HCT116 (cell line): ENCODE measurements at regions not wholly inside any gene's neighbourhood (a gene's known extent, or its start where the extent isn't known, plus 50 kb on each side); places are given as distances from the start of the nearest gene placed in this dataset.

Source experiments
- ATAC-seq: fragments of 200-7000 bp; cut with Tn5 transposase; 2 replicates; pipeline ENCODE4 v1.9.1; 2020; ENCODE audit warnings: mild to moderate bottlenecking, moderate library complexity
- BruUV-seq: library from RNA; stranded (reverse); fragments of 400-500 nt; replicated peaks from 2 replicates; lab custom pipeline; 2021; lab: Mats Ljungman, UMichigan
- CTCF ChIA-PET: fragments of 300-600 bp; sonication (Branson Sonifier 250); formaldehyde crosslinking; loops from one replicate; lab custom pipeline; 2021; ENCODE audit warnings: antibody characterized with exemption; lab: Charles Lee
- POLR2A ChIA-PET: fragments of 300-600, 350-600 bp; sonication (Branson Sonifier 250); formaldehyde crosslinking; loops from one replicate; lab custom pipeline; 2021; ENCODE audit warnings: antibody characterized with exemption; lab: Charles Lee
- RAD21 ChIA-PET, 2 experiments: fragments of 300-600 bp; sonication (Branson Sonifier 250); formaldehyde crosslinking; loops; one replicate each; lab custom pipeline; 2023; ENCODE audit warnings: low total read pairs in 2 of 2; ENCODE audit not compliant: uncharacterized antibody in 2 of 2, unreplicated experiment in 2 of 2, low non-redundant PET in 1 of 2; lab: Charles Lee
- DNase-seq: peaks from one replicate; pipeline ENCODE4 v3.0.0-alpha.2; 2010; ENCODE audit warnings: low read depth, low spot score
- H2AFZ ChIP-seq: fragments of 200-600 bp; shearing (Covaris generic), sonication (generic); 2 replicates; pipeline ENCODE4 v1.6.1; 2017; ENCODE audit warnings: low read depth, mixed run types, mixed read lengths, antibody characterized with exemption, low read length; ENCODE audit not compliant: poor library complexity, severe bottlenecking
- H3K27ac ChIP-seq: 2 replicates; pipeline ENCODE4 v1.5.1; 2012; ENCODE audit warnings: low read depth, low read length
- H3K27me3 ChIP-seq: fragments of 200-600 bp; sonication (generic); 2 replicates; pipeline ENCODE4 v1.6.1; 2016; ENCODE audit warnings: mixed run types, low read length, mixed read lengths; ENCODE audit not compliant: insufficient read depth
- H3K36me3 ChIP-seq, 2 experiments: fragments of 200-500 bp in 1 of 2; fragments of 200-600 bp in 1 of 2; sonication (Bioruptor generic) in 1 of 2; sonication (generic) in 1 of 2; 2 replicates each; pipeline versions ENCODE4 v1.5.1 to v1.6.1; 2014 to 2016; ENCODE audit warnings: low read length in 2 of 2, inconsistent platforms in 1 of 2, mixed read lengths in 1 of 2, mixed run types in 1 of 2; ENCODE audit not compliant: insufficient read depth in 2 of 2, control insufficient read depth in 1 of 2
- H3K4me1 ChIP-seq, 2 experiments: fragments of 200-600 bp in 1 of 2; sonication (generic) in 1 of 2; 2 replicates each; pipeline versions ENCODE4 v1.5.1 to v1.6.1; 2012 to 2017; ENCODE audit warnings: low read length in 2 of 2, inconsistent platforms in 1 of 2, mild to moderate bottlenecking in 1 of 2, mixed read lengths in 1 of 2, mixed run types in 1 of 2, moderate library complexity in 1 of 2; ENCODE audit not compliant: insufficient read depth in 2 of 2, control insufficient read depth in 1 of 2
- H3K4me2 ChIP-seq: fragments of 200-600 bp; sonication (generic); 2 replicates; pipeline ENCODE4 v1.6.1; 2017; ENCODE audit warnings: mixed run types, low read length, mixed read lengths
- H3K4me3 ChIP-seq, 2 experiments: fragments of 200-600 bp in 1 of 2; sonication (generic) in 1 of 2; replicated peaks in 1 of 2; 2 replicates each; pipeline ENCODE4 v1.5.1; 2011 to 2016; ENCODE audit warnings: low read length in 2 of 2, control low read depth in 1 of 2, low read depth in 1 of 2, mild to moderate bottlenecking in 1 of 2, mixed read lengths in 1 of 2, mixed run types in 1 of 2
- H3K79me2 ChIP-seq: fragments of 200-600 bp; sonication (generic); 2 replicates; pipeline ENCODE4 v1.6.1; 2017; ENCODE audit warnings: mild to moderate bottlenecking, mixed run types, low read length, moderate library complexity, mixed read lengths; ENCODE audit not compliant: insufficient read depth
- H3K9ac ChIP-seq: fragments of 200-600 bp; sonication (generic); 2 replicates; pipeline ENCODE4 v1.6.1; 2016; ENCODE audit warnings: low read length, mixed read lengths
- H3K9me2 ChIP-seq: fragments of 200-600 bp; sonication (generic), shearing (Covaris generic); 2 replicates; pipeline ENCODE4 v1.6.1; 2017; ENCODE audit warnings: mixed run types, mild to moderate bottlenecking, moderate library complexity; ENCODE audit not compliant: insufficient read depth
- H3K9me3 ChIP-seq, 2 experiments: fragments of 200-500 bp in 1 of 2; fragments of 200-600 bp in 1 of 2; sonication (Bioruptor generic) in 1 of 2; sonication (generic) in 1 of 2; 2 replicates each; pipeline ENCODE4 v1.6.1; 2014 to 2017; ENCODE audit warnings: low read length in 2 of 2, mixed read lengths in 2 of 2, inconsistent platforms in 1 of 2, low read depth in 1 of 2, mild to moderate bottlenecking in 1 of 2, mixed run types in 1 of 2, moderate library complexity in 1 of 2; ENCODE audit not compliant: control insufficient read depth in 1 of 2, insufficient read depth in 1 of 2
- H4K20me1 ChIP-seq: fragments of 200-600 bp; sonication (generic), shearing (Covaris generic); 2 replicates; pipeline ENCODE4 v1.6.1; 2017; ENCODE audit warnings: mixed run types, mild to moderate bottlenecking, moderate library complexity; ENCODE audit not compliant: insufficient read depth
- CBX3 ChIP-seq: IDR thresholded peaks from 2 replicates; pipeline ENCODE4 v1.6.1; 2012; ENCODE audit warnings: low read depth
- CTCF ChIP-seq, 3 experiments: fragments of 200-600 bp in 1 of 3; sonication (generic) in 1 of 3; IDR thresholded peaks in 2 of 3; conservative IDR thresholded peaks in 1 of 3; 2 replicates each; pipeline ENCODE4 v1.5.1; 2012 to 2017; ENCODE audit warnings: low read depth in 2 of 3, low read length in 2 of 3, antibody characterized with exemption in 1 of 3, borderline replicate concordance in 1 of 3, control low read depth in 1 of 3, mild to moderate bottlenecking in 1 of 3, mixed read lengths in 1 of 3, mixed run types in 1 of 3, moderate library complexity in 1 of 3; ENCODE audit not compliant: insufficient read depth in 1 of 3
- EGR1 ChIP-seq: IDR thresholded peaks from 2 replicates; pipeline ENCODE4 v1.6.1; 2012; ENCODE audit warnings: low read depth
- ELF1 ChIP-seq: IDR thresholded peaks from 2 replicates; pipeline ENCODE4 v1.6.1; 2012; ENCODE audit warnings: low read depth, borderline replicate concordance
- EZH2phosphoT487 ChIP-seq: fragments of 200-600 bp; IDR thresholded peaks from 2 replicates; pipeline ENCODE4 v1.6.1; 2018; ENCODE audit warnings: antibody characterized with exemption, borderline replicate concordance
- FOSL1 ChIP-seq: IDR thresholded peaks from 2 replicates; pipeline ENCODE4 v1.6.1; 2012; ENCODE audit warnings: low read depth
- JUND ChIP-seq: IDR thresholded peaks from 2 replicates; pipeline ENCODE4 v1.6.1; 2012
- POLR2A ChIP-seq: IDR thresholded peaks from 2 replicates; pipeline ENCODE4 v1.7.0; 2011; ENCODE audit warnings: borderline replicate concordance; ENCODE audit not compliant: insufficient read depth, insufficient read length; ENCODE audit errors: extremely low read depth
- RAD21 ChIP-seq: IDR thresholded peaks from 2 replicates; pipeline ENCODE4 v1.6.1; 2012; ENCODE audit warnings: low read depth, mild to moderate bottlenecking
- REST ChIP-seq: IDR thresholded peaks from 2 replicates; pipeline ENCODE4 v1.6.1; 2012; ENCODE audit warnings: low read depth
- SIN3A ChIP-seq: IDR thresholded peaks from 2 replicates; pipeline ENCODE4 v1.6.1; 2012; ENCODE audit warnings: low read depth
- SP1 ChIP-seq: IDR thresholded peaks from 2 replicates; pipeline ENCODE4 v1.6.1; 2012; ENCODE audit warnings: low read depth
- SRF ChIP-seq: IDR thresholded peaks from 2 replicates; pipeline ENCODE4 v1.6.1; 2012; ENCODE audit warnings: low read depth
- TCF7L2 ChIP-seq: IDR thresholded peaks from 2 replicates; pipeline ENCODE4 v1.7.0; 2011; ENCODE audit warnings: borderline replicate concordance, inconsistent platforms; ENCODE audit not compliant: insufficient read depth, insufficient read length; ENCODE audit errors: extremely low read depth
- YY1 ChIP-seq: IDR thresholded peaks from 2 replicates; pipeline ENCODE4 v1.6.1; 2011; ENCODE audit warnings: low read length, low read depth, moderate library complexity, mild to moderate bottlenecking; ENCODE audit not compliant: insufficient replicate concordance; ENCODE audit errors: extremely low read depth
- ZFX ChIP-seq: fragments of 450-650 bp; IDR thresholded peaks from 2 replicates; pipeline ENCODE4 v1.6.1; 2017
- ZNF274 ChIP-seq: fragments of 200-500 bp; sonication (Bioruptor generic); IDR thresholded peaks from 2 replicates; pipeline ENCODE4 v1.6.1; 2014; ENCODE audit warnings: mild to moderate bottlenecking, low read depth, low read length, inconsistent platforms
- intact Hi-C: fragments of 100-400 bp; cut with micrococcal nuclease; formaldehyde crosslinking; loops from 2 replicates; pipeline ENCODE4 v1.10.0; 2022

- Histone ChIP-seq H3K9me3 (no peaks in the 10 kb centered on the region), H2AFZ (no peak overlapping the region), H3K36me3 (no peaks in the 10 kb centered on the region), H3K79me2 (no peaks in the 10 kb centered on the region), H3K9me2 (no peaks in the 10 kb centered on the region), H3K27me3 (no peaks in the 10 kb centered on the region), H3K4me1 (no peaks in the 10 kb centered on the region), H3K9ac (no peak overlapping the region), H4K20me1 (no peaks in the 10 kb centered on the region), H3K4me2 (no peak overlapping the region), H3K4me3 (no peak overlapping the region), H3K27ac (no peak overlapping the region)
- intact Hi-C loops: no loop called here
- POLR2A ChIA-PET: no interaction called here
- BruUV-seq: no TSS peak
- TF ChIP-seq SRF: no peak
- CTCF ChIA-PET: no interaction called here
- RAD21 ChIA-PET: no interaction called here
- DNase-seq (no peak), ATAC-seq (no peak)
Measured at GRCh38 chr10:47248386-47249090, 51.5 kb upstream of the GDF10 start.

GRCh38 chr10:47249881-47250280 lies 50.1 kb upstream of the GDF10 start:
- no peak overlapping the region for H3K4me3 ChIP-seq
- ATAC-seq (no peak), DNase-seq (no peak)
- H3K9ac ChIP-seq: no peak overlapping the region
- H2AFZ ChIP-seq: no peak overlapping the region
- no peak overlapping the region for H3K4me2 ChIP-seq
- no peaks in the 10 kb centered on the region for H3K9me3 ChIP-seq
- no peaks in the 10 kb centered on the region for H4K20me1 ChIP-seq
- H3K27ac ChIP-seq: no peak overlapping the region
- H3K4me1 ChIP-seq: no peaks in the 10 kb centered on the region
- no peaks in the 10 kb centered on the region for H3K36me3 ChIP-seq
- H3K79me2 ChIP-seq: no peaks in the 10 kb centered on the region
- H3K9me2 ChIP-seq: no peaks in the 10 kb centered on the region
- no peaks in the 10 kb centered on the region for H3K27me3 ChIP-seq
- RAD21 ChIA-PET: no interaction called here
- no TSS peak for BruUV-seq
- intact Hi-C loops: loop anchor here (2.0 kb wide), 1 partner anchor 19 kb away; no protein-coding TSS in a partner anchor
- POLR2A ChIA-PET: no interaction called here
- CTCF ChIA-PET: no interaction called here
- TF ChIP-seq REST (no peak), ELF1 (no peak), FOSL1 (no peak), ZFX (no peak), SRF (no peak), ZNF274 (no peak), RAD21 (no peak), CTCF (IDR thresholded peaks at IDR 0.05 in 2 of 3, conservative IDR thresholded peaks at IDR 0.05 in 1 of 3; ENCODE audit: borderline replicate concordance in 1 of 3, insufficient read depth in 1 of 3, low read depth in 2 of 3, low read length in 2 of 3) (no peak), YY1 (no peak), SIN3A (no peak), EGR1 (no peak), JUND (no peak), EZH2phosphoT487 (no peak), POLR2A (no peak), CBX3 (no peak), TCF7L2 (no peak), SP1 (no peak)
